ENCODE measurements at regions not wholly inside any gene's neighbourhood (a gene's known extent, or its start where the extent isn't known, plus 50 kb on each side); places are given as distances from the start of the nearest gene placed in this dataset.
"Not testable (repeated sequence)": the region's sequence is repeated elsewhere in the genome, so short reads cannot be mapped to it uniquely, and the experiment has no call there.

DNA sequence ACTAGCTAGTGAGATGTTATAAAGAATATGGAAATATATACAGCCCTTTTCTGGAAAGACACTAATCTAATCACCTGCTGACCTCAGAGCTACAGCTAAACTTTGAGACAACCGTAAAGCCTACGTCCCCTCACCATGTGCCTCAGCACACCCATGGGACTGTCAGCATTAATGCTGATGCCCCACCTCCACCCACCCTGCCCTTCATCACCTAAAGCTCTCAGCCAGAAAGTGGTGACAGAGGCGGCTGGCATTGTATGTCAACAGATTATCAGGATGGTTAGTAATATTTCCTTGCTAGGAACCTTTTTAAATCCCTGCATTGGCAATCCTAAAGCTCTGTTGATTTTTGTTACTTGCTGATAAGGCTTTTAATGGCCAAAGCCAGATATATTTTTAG lies 1177.9 kb downstream of the DIAPH3 start:
- no peak for DNase-seq (ENCODE audit: low spot score)
- intact Hi-C loops (cut with DNase I) = no loop called here

DNA sequence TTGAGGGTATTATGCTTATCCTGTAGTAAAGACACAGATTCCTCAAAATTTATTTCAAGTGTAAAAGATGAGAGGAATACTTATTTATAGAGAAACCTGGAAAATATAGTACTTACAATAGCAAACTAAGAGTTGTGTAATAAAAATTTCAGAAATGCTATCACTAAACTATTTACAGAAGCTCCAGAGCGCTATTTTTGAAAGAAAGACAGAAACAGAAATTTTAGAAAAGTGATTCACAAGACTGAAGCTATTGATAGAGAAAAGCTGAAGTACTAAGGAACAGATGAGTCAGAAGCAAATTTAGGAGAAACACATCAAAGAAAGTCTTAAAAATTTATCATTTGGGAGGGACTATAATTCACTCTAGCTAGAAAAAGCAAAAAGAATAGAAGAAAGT lies 1174.2 kb downstream of the DIAPH3 start:
- DNase-seq (ENCODE audit: low spot score) = no peak
- intact Hi-C loops (cut with DNase I) = no loop called here

DNA sequence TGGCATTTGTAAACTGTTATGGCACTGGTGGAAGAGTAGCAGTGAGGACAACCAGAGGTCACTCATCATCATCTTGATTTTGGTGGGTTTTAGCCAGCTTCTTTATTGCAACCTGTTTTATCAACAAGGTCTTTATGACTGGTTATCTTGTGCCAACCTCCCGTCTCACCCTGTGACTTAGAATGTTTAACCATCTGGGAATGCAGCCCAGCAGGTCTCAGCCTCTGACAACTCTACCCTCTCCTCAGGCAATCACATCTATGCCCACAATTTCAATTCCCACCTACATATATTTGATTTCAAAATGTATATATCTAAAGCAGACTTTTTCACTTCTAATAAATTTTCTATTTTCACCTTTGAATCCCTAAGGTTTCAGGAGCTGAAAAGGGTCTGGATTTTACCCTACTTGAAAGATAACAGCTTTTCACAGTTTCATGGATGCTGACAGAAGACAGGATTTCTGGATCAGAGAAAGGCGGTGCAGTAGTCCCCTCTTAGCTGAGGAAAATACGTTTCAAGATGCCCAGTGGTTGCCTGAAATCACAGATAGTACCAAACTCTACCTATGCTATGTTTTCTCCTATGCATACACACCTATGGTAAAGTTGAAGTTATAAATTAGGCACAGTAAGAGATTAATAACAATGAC lies 1171.8 kb downstream of the DIAPH3 start:
- no peak for DNase-seq (ENCODE audit: low spot score)
- intact Hi-C loops (cut with DNase I) = no loop called here

DNA sequence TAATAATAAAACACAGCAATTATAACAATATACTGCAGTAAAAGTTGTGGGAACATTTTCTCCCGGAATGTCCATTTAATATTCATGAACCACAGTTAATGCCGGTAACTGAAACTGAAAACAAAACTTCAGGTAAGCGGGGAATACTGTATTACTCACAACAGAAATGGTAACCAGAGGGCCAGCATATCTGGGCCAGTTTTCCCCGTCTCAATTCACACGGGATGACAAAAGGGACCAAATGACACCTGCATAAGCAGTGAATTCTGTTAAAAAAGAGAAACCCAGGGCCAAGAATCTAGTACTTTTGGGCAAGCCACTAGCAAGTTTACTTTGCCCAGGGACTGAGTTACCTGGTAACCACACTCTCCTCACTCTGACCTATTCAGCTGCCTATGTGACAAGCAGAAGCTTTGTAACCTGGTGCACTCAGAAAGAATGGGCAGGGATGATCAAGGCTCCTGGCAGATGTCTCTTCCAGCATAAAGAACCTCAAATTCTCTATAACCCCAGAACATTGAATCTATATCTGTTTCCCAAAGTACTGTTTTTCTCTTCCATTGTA lies 1171.2 kb downstream of the DIAPH3 start:
- intact Hi-C loops (cut with DNase I) = no loop called here
- DNase-seq (ENCODE audit: low spot score) = no peak

DNA sequence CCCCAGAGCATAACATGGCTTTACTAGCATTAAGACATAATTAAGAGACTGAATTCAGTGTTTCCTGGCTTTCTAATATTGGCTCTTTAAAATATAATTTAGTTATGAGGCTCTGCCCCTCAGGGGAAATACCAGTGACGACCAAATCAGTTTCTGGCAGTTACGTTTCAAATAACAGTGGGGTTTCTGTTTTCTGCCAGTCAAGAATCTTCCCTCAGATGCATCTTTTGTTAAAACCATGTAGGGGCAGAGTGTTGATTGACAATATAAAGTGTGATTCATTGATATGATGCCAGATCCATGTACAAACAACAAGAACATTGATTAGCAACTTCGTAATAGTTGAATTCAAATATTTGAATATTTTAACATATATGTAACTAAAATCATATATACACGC lies 1169.7 kb downstream of the DIAPH3 start:
- intact Hi-C loops (cut with DNase I) = no loop called here
- no peak for DNase-seq (ENCODE audit: low spot score)

DNA sequence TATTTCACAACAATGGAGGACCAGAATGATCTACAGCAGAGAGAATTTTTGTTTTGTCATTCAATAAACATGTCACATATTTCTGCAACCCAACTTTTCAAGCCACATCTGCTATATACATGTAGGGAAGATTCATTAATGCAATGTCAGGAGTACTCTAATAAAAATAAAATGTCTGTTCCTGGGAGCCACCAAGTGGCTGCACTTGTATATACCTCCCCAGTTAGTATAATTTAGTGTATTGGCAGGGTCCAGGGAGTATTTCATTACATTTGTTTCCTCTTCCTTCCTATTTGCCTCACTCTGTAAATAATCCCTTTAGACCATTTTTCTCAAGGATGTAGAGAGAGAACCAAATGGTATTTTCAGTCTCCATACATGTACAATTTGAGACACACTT lies 1169.0 kb downstream of the DIAPH3 start:
- no peak for DNase-seq (ENCODE audit: low spot score)
- intact Hi-C loops (cut with DNase I) = no loop called here

DNA sequence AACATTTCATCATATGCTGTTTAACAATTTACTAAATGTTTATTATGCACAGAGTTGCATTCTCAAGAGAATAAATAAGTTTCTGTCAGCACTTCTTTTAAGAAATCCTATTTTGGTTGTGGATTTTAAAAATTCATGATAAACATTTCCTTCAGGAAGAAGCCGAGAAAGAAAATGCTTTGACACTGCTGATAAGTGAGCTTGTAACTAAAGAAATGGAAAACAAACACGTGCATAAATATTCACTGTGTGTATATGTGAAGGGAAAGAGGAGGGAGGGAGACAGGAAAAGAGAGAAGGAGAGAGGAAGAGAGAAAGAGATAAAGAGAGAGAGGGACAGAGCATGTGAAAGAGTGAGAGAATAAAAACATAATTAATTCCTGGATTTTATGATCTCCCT lies 1165.0 kb downstream of the DIAPH3 start:
- intact Hi-C loops (cut with DNase I) = no loop called here
- DNase-seq (ENCODE audit: low spot score) = no peak

DNA sequence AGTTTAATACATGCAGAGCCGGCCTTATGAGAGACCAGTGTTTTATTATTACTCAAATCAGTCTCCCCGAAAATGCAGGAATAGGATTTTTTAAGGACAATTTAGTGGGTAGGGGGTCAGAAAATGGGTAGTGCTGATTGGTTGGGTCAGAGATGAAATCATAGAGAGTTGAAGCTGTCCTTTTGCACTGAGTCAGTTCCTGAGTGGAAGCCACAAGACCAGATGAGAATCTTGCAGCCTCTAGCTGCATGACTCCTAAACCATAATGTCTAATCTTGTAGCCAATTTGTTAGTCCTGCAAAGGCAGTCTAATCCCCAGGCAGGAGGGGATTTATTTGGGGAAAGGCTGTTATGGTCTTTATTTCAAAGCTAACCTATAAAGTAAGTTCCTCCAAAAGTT lies 1163.9 kb downstream of the DIAPH3 start:
- intact Hi-C loops (cut with DNase I) = no loop called here

DNA sequence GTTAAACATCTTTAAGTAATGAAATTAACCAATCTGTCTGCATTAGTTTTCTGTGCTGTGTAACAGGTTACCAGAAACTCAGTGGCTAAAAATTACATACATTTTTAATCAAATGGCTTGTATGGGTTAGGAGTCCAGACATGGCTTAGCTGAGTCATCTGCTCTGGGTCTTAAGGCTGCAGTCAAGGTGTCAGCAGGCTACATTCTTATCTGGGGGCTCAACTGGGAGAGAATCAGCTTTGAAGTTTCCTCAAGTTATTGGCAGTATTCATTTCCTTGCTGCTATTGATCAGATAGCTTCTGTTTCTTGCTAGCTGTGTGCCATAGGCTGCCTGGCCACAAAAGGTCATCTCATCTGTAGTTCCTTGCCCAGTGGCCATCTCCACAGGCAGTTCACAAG lies 1163.0 kb downstream of the DIAPH3 start:
- no peak for DNase-seq (ENCODE audit: low spot score)
- intact Hi-C loops (cut with DNase I) = no loop called here

More for the DNA sequence above, 1163.9 kb downstream of the DIAPH3 start:
- DNase-seq (ENCODE audit: low spot score) = no peak

DNA sequence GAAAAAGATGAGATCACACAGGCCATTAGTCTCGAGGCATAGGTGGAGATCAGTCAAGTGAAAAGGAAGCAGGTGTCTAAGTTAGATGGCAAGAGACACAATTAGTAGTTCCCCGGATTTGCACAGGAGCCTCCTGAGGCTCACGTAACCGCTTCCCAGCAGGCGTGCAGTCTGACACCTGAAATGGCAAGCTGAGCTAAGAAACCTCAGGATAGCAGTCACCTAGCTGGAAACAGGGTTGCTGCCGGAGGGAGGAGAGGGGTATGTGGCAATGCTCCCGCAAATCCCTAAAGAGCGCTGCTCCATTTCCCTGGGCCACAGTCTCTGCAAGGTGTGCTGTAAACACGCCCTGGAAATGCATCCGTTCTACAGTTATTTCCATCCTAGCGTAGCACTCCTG lies 1151.0 kb downstream of the DIAPH3 start:
- intact Hi-C loops (cut with DNase I) = no loop called here
- DNase-seq (ENCODE audit: low spot score) = no peak

DNA sequence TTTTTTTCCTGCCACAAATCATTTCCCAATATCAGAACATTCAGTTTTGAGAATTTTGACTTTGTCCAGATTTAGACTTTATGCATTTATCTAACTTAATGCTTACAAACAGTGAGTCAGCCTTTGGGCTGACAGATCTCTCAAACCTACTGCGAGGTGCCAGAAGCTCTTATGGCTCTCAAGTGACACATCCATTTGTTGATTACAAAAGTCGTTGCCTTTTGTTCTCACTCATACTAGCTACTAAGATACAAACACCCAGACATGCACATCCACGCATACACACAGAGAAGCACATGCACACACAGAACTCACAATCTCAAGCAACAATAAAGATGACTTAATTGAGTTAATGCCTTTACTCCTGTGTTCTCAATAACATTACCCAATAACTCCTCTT lies 1147.5 kb downstream of the DIAPH3 start:
- intact Hi-C loops (cut with DNase I) = no loop called here
- DNase-seq (ENCODE audit: low spot score) = no peak

DNA sequence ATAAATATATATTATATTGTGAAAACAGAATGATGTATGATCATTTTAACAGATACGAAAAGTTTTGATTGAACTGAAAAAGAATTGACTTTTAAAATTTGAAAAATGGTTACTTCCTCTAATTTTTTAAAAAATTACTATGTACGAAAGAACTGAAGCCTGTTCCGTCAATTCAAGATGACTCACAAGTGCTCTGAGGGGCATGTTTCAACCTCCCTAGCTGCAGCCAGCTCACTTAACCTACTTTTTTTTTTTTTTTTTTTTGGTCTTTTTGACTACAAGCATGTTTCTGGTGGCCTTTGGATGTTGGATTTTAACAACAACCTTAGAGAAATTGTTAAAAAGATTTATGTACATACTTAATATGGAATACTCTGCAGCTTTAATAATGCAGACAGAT lies 1139.3 kb downstream of the DIAPH3 start:
- intact Hi-C loops (cut with DNase I) = no loop called here

DNA sequence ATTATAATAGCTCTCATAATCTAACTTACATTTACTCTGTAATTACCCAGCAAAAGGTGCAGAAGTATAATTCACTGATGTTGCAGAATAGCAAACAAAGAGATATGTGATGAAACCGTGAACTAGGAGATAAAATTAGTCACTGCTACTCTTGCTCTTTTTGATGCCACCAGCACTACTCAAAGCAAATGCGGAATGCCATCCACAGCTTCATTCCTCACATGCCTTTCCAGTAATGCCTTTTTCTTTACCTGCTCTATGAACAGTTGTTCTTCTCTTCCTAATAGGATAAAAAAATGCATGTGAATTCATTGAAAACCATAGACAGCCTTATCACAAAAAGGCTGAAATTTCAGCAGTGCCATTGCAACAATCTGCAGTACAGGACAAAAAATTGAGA lies 1129.5 kb downstream of the DIAPH3 start:
- DNase-seq (ENCODE audit: low spot score) = no peak

More for the DNA sequence above, 1139.3 kb downstream of the DIAPH3 start:
- no peak for DNase-seq (ENCODE audit: low spot score)

DNA sequence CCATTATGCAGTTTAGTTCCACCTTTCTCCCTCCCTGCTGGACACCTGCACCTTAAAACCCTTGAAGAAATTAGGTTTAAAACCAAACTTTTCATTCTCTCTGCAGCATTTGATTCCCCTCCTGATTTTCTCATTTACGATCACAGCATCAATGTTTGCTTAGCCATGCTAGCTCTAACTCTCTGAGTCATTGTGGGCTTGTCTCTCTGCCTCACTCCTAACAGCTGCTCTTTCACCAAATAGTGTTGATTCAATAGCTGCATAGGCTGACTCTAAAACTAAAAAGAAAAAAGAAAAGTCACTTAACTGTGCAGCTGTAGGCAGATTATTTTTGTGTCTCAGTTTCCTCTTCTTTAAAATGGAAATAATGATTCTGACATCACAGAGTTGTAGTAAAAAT lies 1124.9 kb downstream of the DIAPH3 start:
- intact Hi-C loops (cut with DNase I) = no loop called here
- DNase-seq (ENCODE audit: low spot score) = no peak

More for the DNA sequence above, 1129.5 kb downstream of the DIAPH3 start:
- intact Hi-C loops (cut with DNase I) = no loop called here

DNA sequence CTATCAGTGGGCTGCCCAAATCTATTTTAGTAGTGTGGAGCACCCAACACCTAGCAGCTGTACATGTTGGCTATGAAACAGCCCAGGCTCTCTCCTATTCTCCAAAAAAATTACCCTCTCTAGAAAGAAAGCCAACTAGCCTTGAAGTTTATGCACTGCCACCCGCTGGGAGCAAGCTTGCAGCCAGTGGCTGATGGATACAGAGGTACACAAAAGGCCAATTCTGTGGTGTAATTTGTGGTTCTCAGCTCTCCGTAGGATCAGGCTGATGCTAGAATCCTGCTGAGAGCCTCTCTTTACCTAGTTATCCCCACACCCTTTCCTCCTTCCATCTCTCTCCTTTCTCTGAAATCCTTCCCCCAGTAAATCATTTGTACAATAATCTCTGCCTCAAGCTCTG lies 1120.7 kb downstream of the DIAPH3 start:
- intact Hi-C loops (cut with DNase I) = no loop called here
- DNase-seq (ENCODE audit: low spot score) = no peak

DNA sequence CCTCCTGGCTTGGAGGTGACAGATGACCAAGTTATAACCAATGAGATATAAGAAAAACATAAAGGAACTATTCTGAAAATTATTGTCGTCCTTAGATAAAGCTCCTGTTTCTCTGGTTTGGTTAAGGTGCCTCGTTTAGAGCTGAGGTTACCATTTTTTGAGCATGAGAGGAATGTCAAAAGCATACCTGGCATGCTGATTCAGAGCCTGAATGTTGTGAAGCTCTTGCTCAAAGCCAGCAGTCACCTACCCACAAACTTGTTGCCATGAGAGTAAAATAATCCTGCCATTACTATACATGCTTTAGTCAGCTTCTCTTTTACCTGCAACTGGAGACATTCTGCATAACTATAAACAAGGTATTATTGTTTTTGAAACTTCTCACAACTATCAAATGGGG lies 1116.2 kb downstream of the DIAPH3 start:
- intact Hi-C loops (cut with DNase I) = no loop called here
- DNase-seq (ENCODE audit: low spot score) = no peak

DNA sequence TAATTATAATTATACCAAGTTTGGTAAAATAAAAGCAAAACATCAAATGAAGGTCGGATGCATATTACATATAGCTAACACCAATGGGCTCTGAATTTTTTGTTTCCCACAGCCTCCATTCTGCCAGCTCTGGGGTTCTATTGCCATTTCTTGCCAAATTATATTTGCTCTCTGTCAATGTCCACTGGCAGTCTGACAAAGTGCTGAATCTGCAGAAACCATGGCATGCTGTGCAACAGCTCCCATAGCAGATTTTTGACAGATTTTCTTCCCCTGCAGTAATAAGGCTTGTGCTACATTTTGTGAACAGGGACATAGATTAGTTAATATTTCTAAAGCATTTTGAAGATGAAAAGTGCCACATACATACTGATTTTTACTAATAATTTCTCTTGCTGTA lies 1102.1 kb downstream of the DIAPH3 start:
- DNase-seq (ENCODE audit: low spot score) = no peak

DNA sequence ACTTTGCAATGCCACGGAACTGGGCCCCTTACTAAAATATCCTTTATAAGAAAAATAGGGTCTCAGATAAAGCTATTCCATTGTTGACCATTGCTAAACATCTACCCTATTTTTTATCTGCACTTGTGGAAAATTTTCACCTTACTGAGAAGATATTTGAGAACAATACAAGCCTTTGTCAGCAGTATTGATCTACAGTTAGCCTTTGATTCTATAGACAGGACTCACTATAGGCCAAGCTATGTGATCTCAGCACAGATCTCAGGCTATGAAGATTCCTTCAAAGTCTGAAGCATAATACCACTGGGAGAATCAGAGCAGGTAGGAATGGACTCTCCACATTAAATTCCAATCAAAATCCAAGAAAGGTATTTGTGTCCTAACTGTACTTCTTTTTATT lies 1099.7 kb downstream of the DIAPH3 start:
- intact Hi-C loops (cut with DNase I) = no loop called here
- no peak for DNase-seq (ENCODE audit: low spot score)

More for the DNA sequence above, 1102.1 kb downstream of the DIAPH3 start:
- intact Hi-C loops (cut with DNase I) = no loop called here

DNA sequence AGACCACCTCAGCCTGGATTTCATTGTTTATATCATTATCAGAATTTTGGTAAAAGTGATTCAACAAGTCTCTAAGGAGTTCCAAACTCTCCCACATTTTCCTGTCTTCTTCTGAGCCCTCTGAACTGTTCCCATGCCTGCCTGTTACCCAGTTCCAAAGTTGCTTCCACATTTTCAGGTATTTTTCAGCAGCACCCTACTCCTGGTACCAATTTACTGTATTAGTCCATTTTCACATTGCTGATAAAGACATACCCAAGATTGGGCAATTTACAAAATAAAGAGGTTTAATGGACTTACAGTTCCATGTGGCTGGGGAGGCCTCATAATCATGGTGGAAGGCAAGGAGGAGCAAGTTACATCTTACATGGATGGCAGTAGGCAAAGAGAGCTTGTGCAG lies 1087.3 kb downstream of the DIAPH3 start:
- intact Hi-C loops (cut with DNase I) = loop anchor here in 1 of 2 donors (5.0 kb wide), 1 partner anchor 1059 kb away; no protein-coding TSS in a partner anchor
- not testable (repeated sequence) for DNase-seq (ENCODE audit: low spot score)

DNA sequence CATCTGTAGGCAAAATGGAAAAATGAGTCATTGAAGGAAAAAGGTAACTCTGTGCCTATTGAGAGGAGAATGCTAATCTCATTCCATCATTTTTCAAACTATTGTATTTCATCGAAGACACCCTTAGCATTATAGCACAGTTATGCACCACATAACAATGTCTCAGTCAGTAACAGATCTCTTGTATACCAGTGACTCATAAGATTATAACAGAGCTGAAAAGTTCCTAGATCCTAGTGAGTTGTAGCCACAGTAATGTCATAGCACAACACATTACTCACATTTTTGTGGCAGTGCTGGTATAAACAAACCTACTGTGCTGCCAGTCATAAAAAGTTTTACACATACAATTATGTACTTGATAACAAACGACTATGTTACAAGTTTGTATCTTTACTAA lies 1077.6 kb downstream of the DIAPH3 start:
- intact Hi-C loops (cut with DNase I) = no loop called here
- no peak for DNase-seq (ENCODE audit: low spot score)

DNA sequence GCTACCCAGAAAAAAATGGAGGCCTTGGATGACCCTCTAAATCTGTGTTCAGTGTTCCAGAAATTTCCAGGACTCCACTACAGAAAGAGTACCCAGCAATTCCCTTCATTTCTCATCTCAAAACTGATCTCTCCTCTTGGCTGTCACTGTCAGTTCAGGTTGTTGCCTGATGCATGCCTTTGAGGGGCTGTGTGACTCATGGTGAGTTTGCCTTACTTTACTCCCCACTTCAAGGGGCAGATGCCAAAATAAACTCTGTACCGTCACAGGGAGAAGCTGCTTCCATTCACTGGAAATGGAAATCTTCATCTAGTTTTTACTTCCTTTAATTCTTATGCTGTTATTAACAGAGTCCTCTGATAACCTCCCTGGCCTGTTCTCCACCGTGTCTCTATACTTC lies 1075.0 kb downstream of the DIAPH3 start:
- intact Hi-C loops (cut with DNase I) = no loop called here
- no peak for DNase-seq (ENCODE audit: low spot score)

DNA sequence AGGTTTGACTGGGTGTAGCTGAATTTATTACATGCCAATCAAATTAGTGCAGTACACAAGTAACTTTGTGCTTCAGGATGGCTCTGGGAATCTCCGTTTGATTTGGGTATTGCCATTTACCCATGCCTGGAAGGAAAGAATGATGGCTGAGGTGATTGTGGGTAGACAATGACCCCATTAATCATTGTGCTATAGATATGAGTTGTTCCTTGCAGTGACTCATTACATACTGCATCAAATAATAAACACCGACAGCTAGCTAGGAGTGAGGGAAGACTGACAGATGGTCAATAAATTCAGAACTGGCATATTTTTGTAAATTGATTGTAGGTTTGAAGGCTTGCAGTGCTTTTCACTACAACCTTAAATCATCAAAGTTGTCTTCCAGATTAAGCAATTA lies 1069.5 kb downstream of the DIAPH3 start:
- DNase-seq (ENCODE audit: low spot score) = no peak
- intact Hi-C loops (cut with DNase I) = no loop called here

All from posterior vena cava (tissue), 2 donors.